Hypothalamus (tissue), 51 donors: ENCODE measurements at regions not wholly inside any gene's neighbourhood (a gene's known extent, or its start where the extent isn't known, plus 50 kb on each side); places are given as distances from the start of the nearest gene placed in this dataset.
"Not testable (repeated sequence)": the region's sequence is repeated elsewhere in the genome, so short reads cannot be mapped to it uniquely, and the experiment has no call there.

Source experiments
- DNase-seq, 51 donors: peaks; one replicate each; lab custom pipeline; 2025; lab: John Stamatoyannopoulos, UW

- DNase-seq, result no peak
These were observed 129.5 kb upstream of the SGK1 start for GRCh38 chr6:134447423-134447822.

- peak in 1 of 51 donors; percentile 75 for DNase-seq
These were observed 129.0 kb upstream of the SGK1 start for GRCh38 chr6:134446896-134447295.

GRCh38 chr6:134446218-134446848 is 128.4 kb upstream of the SGK1 start:
- peak in 16 of 51 donors; percentile 10 to 89 (median 24) for DNase-seq

GRCh38 chr6:134443009-134443408 is 125.1 kb upstream of the SGK1 start:
- no peak for DNase-seq

- no peak for DNase-seq
These were observed 124.2 kb upstream of the SGK1 start for GRCh38 chr6:134442073-134442472.

GRCh38 chr6:134438837-134439236 is 120.9 kb upstream of the SGK1 start:
- no peak for DNase-seq

- peak in 6 of 51 donors; percentile 13 to 37 (median 21) for DNase-seq
These were observed 119.5 kb upstream of the SGK1 start for GRCh38 chr6:134437376-134437775.

GRCh38 chr6:134436950-134437349 is 119.0 kb upstream of the SGK1 start:
- DNase-seq, result no peak

- peak in 34 of 51 donors; percentile 4 to 84 (median 46) for DNase-seq
These were observed 118.4 kb upstream of the SGK1 start for GRCh38 chr6:134436281-134436815.

GRCh38 chr6:134435814-134436280 is 117.9 kb upstream of the SGK1 start:
- no peak for DNase-seq

GRCh38 chr6:134434019-134434942 is 116.4 kb upstream of the SGK1 start:
- no peak for DNase-seq

- DNase-seq, result no peak
These were observed 114.1 kb upstream of the SGK1 start for GRCh38 chr6:134432036-134432435.

- no peak for DNase-seq
These were observed 113.5 kb upstream of the SGK1 start for GRCh38 chr6:134431421-134431859.

GRCh38 chr6:134429861-134430380 is 112.0 kb upstream of the SGK1 start:
- no peak for DNase-seq

- no peak for DNase-seq
These were observed 109.8 kb upstream of the SGK1 start for GRCh38 chr6:134427721-134428120.

GRCh38 chr6:134426623-134427022 is 108.7 kb upstream of the SGK1 start:
- DNase-seq, result no peak

GRCh38 chr6:134425917-134426316 is 108.0 kb upstream of the SGK1 start:
- DNase-seq, result not testable (repeated sequence)

GRCh38 chr6:134425513-134425912 is 107.6 kb upstream of the SGK1 start:
- no peak for DNase-seq

GRCh38 chr6:134424798-134425170 is 106.9 kb upstream of the SGK1 start:
- no peak for DNase-seq

- no peak for DNase-seq
These were observed 106.4 kb upstream of the SGK1 start for GRCh38 chr6:134424165-134424797.
